T-cell (primary cell): ENCODE measurements at regions not wholly inside any gene's neighbourhood (a gene's known extent, or its start where the extent isn't known, plus 50 kb on each side); places are given as distances from the start of the nearest gene placed in this dataset.

ENCODE experiments used
- ATAC-seq, 4 experiments: fragments of 200-7000 bp in 3 of 4; fragments of 150-1000 bp in 1 of 4; cut with Tn5 transposase; replicated peaks in 1 of 4; 1 replicate in 3 of 4; 2 replicates in 1 of 4; pipeline ENCODE4 v1.10.0; 2021; ENCODE audit warnings: moderate library complexity in 3 of 4, mild to moderate bottlenecking in 2 of 4, moderate number of reproducible peaks in 1 of 4
- CTCF ChIA-PET, 2 donors: fragments of 300-600 bp; sonication (Branson Sonifier 250); formaldehyde crosslinking; loops; one replicate each; lab custom pipeline; 2022; ENCODE audit warnings: antibody characterized with exemption in 2 of 2; lab: Charles Lee
- POLR2A ChIA-PET, 2 donors: fragments of 300-600 bp; sonication (Branson Sonifier 250); formaldehyde crosslinking; loops; one replicate each; lab custom pipeline; 2022; ENCODE audit warnings: antibody characterized with exemption in 2 of 2; lab: Charles Lee
- DNase-seq, 35 experiments: peaks; one replicate each; pipeline versions ENCODE4 v3.0.0 to v3.0.0-alpha.2; 2013 to 2023
- H3K27ac ChIP-seq: one replicate; pipeline ENCODE4 v1.5.1; 2013; ENCODE audit warnings: low read length
- H3K27me3 ChIP-seq, 2 experiments: replicated peaks in 1 of 2; 1 replicate in 1 of 2; 2 replicates in 1 of 2; pipeline versions ENCODE4 v1.6.1 to v1.7.0; 2013; ENCODE audit warnings: low read length in 1 of 2, mixed read lengths in 1 of 2; ENCODE audit not compliant: control insufficient read depth in 2 of 2, insufficient read depth in 2 of 2; ENCODE audit errors: extremely low read depth in 1 of 2
- H3K36me3 ChIP-seq, 2 donors: 1 replicate in 1 of 2; 2 replicates in 1 of 2; pipeline versions ENCODE4 v1.6.1 to v1.7.0; 2013; ENCODE audit warnings: low read length in 1 of 2; ENCODE audit not compliant: control insufficient read depth in 2 of 2, insufficient read depth in 1 of 2; ENCODE audit errors: extremely low read depth in 1 of 2
- H3K4me1 ChIP-seq, 2 experiments: 1 replicate in 1 of 2; 2 replicates in 1 of 2; pipeline versions ENCODE4 v1.6.1 to v1.7.0; 2013; ENCODE audit warnings: low read length in 2 of 2, mixed read lengths in 1 of 2; ENCODE audit not compliant: insufficient read depth in 2 of 2, control insufficient read depth in 1 of 2; ENCODE audit errors: extremely low read depth in 1 of 2
- H3K4me3 ChIP-seq, 2 donors: 1 replicate in 1 of 2; 2 replicates in 1 of 2; pipeline versions ENCODE4 v1.5.1 to v1.7.0; 2013; ENCODE audit warnings: mild to moderate bottlenecking in 2 of 2, low read length in 1 of 2, moderate library complexity in 1 of 2; ENCODE audit not compliant: control insufficient read depth in 1 of 2; ENCODE audit errors: extremely low read depth in 1 of 2
- H3K9me3 ChIP-seq: 2 replicates; pipeline ENCODE4 v1.7.0; 2013
- H3K27ac Mint-ChIP-seq, 2 donors: one replicate each; pipeline ENCODE4 v1.8.0; 2020 to 2021; ENCODE audit warnings: mild to moderate bottlenecking in 2 of 2, mixed read lengths in 2 of 2
- H3K27me3 Mint-ChIP-seq, 2 donors: one replicate each; pipeline ENCODE4 v1.8.0; 2021 to 2022; ENCODE audit warnings: mixed read lengths in 2 of 2
- H3K36me3 Mint-ChIP-seq: one replicate; pipeline ENCODE4 v1.8.0; 2021; ENCODE audit warnings: mixed read lengths
- H3K4me1 Mint-ChIP-seq, 3 donors: one replicate each; pipeline ENCODE4 v1.8.0; 2020 to 2022; ENCODE audit warnings: mixed read lengths in 3 of 3, mild to moderate bottlenecking in 1 of 3
- H3K4me3 Mint-ChIP-seq, 3 donors: one replicate each; pipeline ENCODE4 v1.8.0; 2020 to 2022; ENCODE audit warnings: mild to moderate bottlenecking in 3 of 3, mixed read lengths in 3 of 3, moderate library complexity in 3 of 3
- H3K9me3 Mint-ChIP-seq, 3 donors: one replicate each; pipeline ENCODE4 v1.8.0; 2020 to 2022; ENCODE audit warnings: mixed read lengths in 3 of 3
- WGBS: methylation state at CpG from one replicate; pipeline ENCODE4 v1.1.5; 2013; ENCODE audit warnings: missing lambda C conversion rate; ENCODE audit not compliant: insufficient coverage; 5-methylcytosine and 5-hydroxymethylcytosine counted together

GRCh38 chrX:15142084-15142715 is 127.7 kb downstream of the ASB9 start:
- no peaks in the 10 kb centered on the region for H3K9me3 ChIP-seq
- WGBS: no CpG with 5 or more reads among the region's 8 CpGs
- Mint-ChIP-seq H3K9me3 (no peaks in the 10 kb centered on the region), H3K4me1 (peaks cover 16 to 17% (median 17%) of the 10 kb centered on the region in 3 donors), H3K27me3 (no peaks in the 10 kb centered on the region), H3K27ac (peak overlapping the region; percentile 89 to 90), H3K36me3 (no peaks in the 10 kb centered on the region), H3K4me3 (peak overlapping the region; percentile 29 to 58 (median 54))
- no peaks in the 10 kb centered on the region for H3K27me3 ChIP-seq
- peak; percentile 56 to 67 (median 60) for ATAC-seq
- ChIA-PET CTCF (interaction anchor here in 1 of 2 donors (0.7 kb wide), 2 partner anchors 117 to 1357 kb away, joined by 4 to 5 read pairs; no protein-coding TSS in a partner anchor), POLR2A (no interaction called here)
- peaks cover 0 to 9% of the 10 kb centered on the region in 2 experiments for H3K4me1 ChIP-seq
- H3K4me3 ChIP-seq: no peak overlapping the region
- H3K36me3 ChIP-seq: no peaks in the 10 kb centered on the region
- H3K27ac ChIP-seq: peak overlapping the region; percentile 36
- DNase-seq: peak in 1 of 35 experiments; percentile 21

GRCh38 chrX:15136795-15137194 is 133.1 kb downstream of the ASB9 start:
- ATAC-seq (no peak), DNase-seq (no peak)
- peaks cover 0 to 1% (median under 1%) of the 10 kb centered on the region in 3 donors for H3K4me1 Mint-ChIP-seq
- no CpG with 5 or more reads among the region's 1 CpG for WGBS
- no peaks in the 10 kb centered on the region for H3K36me3 Mint-ChIP-seq
- H3K9me3 ChIP-seq: no peaks in the 10 kb centered on the region
- no peak overlapping the region for H3K4me3 Mint-ChIP-seq
- H3K4me1 ChIP-seq: no peaks in the 10 kb centered on the region
- no peak overlapping the region for H3K27ac ChIP-seq
- no peak overlapping the region for H3K4me3 ChIP-seq
- H3K9me3 Mint-ChIP-seq: no peaks in the 10 kb centered on the region
- ChIA-PET CTCF (no interaction called here), POLR2A (interaction anchor here in 1 of 2 donors (0.6 kb wide), 1 partner anchor 291 kb away, joined by 5 read pairs; no protein-coding TSS in a partner anchor)
- H3K27ac Mint-ChIP-seq: no peak overlapping the region
- peaks cover 0 to 2% of the 10 kb centered on the region in 2 experiments for H3K27me3 ChIP-seq
- no peaks in the 10 kb centered on the region for H3K36me3 ChIP-seq
- peaks cover 0 to 9% of the 10 kb centered on the region in 2 donors for H3K27me3 Mint-ChIP-seq

- no peak overlapping the region for H3K4me3 Mint-ChIP-seq
- CTCF ChIA-PET: no interaction called here
- POLR2A ChIA-PET: no interaction called here
- Histone ChIP-seq H3K27me3 (peaks cover 0 to 2% of the 10 kb centered on the region in 2 experiments), H3K36me3 (no peaks in the 10 kb centered on the region), H3K9me3 (no peaks in the 10 kb centered on the region), H3K4me3 (no peak overlapping the region), H3K4me1 (no peaks in the 10 kb centered on the region), H3K27ac (no peak overlapping the region)
- H3K27me3 Mint-ChIP-seq: peaks cover 0 to 20% of the 10 kb centered on the region in 2 donors
- H3K4me1 Mint-ChIP-seq: no peaks in the 10 kb centered on the region
- DNase-seq (no peak), ATAC-seq (no peak)
- H3K36me3 Mint-ChIP-seq: no peaks in the 10 kb centered on the region
- no peak overlapping the region for H3K27ac Mint-ChIP-seq
- H3K9me3 Mint-ChIP-seq: no peaks in the 10 kb centered on the region
These were observed 140.5 kb downstream of the ASB9 start for GRCh38 chrX:15129412-15129811.

DNA sequence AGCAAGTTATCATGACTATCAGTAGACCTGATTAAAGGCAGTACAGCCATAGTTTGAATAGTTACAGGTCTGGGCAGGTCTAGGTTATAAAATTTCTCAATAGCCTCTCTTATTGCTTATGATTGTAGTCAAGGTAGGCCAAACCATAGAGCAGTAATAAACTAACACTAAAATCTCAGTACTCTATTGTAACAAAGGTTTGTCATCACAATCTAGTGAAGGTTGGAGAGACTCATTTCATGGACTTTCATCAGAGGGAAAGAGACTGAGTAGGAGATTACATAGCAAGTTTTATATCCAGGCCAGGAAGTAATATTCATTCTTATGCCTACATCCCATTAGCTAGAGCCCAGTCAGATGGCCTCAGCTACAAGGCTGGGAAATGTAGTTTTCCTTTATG is 141.0 kb downstream of the ASB9 start:
- no peaks in the 10 kb centered on the region for H3K4me1 ChIP-seq
- no peak for DNase-seq
- no peaks in the 10 kb centered on the region for H3K9me3 ChIP-seq
- Mint-ChIP-seq H3K36me3 (no peaks in the 10 kb centered on the region), H3K4me3 (no peak overlapping the region), H3K27me3 (peaks cover 0 to 16% of the 10 kb centered on the region in 2 donors), H3K9me3 (no peaks in the 10 kb centered on the region), H3K4me1 (no peaks in the 10 kb centered on the region), H3K27ac (no peak overlapping the region)
- H3K27me3 ChIP-seq: peaks cover 0 to 2% of the 10 kb centered on the region in 2 experiments
- no peak overlapping the region for H3K27ac ChIP-seq
- no peak for ATAC-seq
- H3K4me3 ChIP-seq: no peak overlapping the region
- H3K36me3 ChIP-seq: no peaks in the 10 kb centered on the region
- CTCF ChIA-PET: no interaction called here
- POLR2A ChIA-PET: no interaction called here

DNA sequence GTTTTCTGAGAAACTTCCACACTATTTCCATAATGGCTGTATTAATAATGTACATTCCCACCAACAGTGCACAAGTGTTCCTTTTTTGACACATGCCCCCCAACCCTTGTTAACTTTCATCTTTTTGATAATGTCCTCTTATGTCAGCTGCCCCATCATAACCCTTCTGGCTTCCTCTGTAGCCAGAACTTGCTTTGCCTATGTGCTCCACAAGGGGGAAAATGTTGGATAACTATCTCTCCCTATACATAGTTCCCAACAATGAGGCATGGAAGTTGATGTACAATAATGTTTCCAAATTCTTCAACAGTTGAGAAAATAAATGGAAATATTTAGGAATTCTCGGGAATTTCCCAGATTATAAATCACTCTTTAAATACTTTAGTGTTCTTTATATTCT is 142.9 kb downstream of the ASB9 start:
- no peaks in the 10 kb centered on the region for H3K9me3 Mint-ChIP-seq

GRCh38 chrX:15116900-15117299 is 153.0 kb downstream of the ASB9 start:
- no peak overlapping the region for H3K4me3 Mint-ChIP-seq
- WGBS: no CpG with 5 or more reads among the region's 2 CpGs
- CTCF ChIA-PET: no interaction called here
- POLR2A ChIA-PET: interaction anchor here in 1 of 2 donors (0.5 kb wide), 1 partner anchor 205 kb away, joined by 3 read pairs; no protein-coding TSS in a partner anchor
- peak overlapping the region in 1 of 2 donors; percentile 19 for H3K27ac Mint-ChIP-seq
- H3K27ac ChIP-seq: no peak overlapping the region
- H3K4me1 Mint-ChIP-seq: peaks cover 0 to 8% (median 5%) of the 10 kb centered on the region in 3 donors
- no peaks in the 10 kb centered on the region for H3K36me3 ChIP-seq
- no peak for ATAC-seq
- H3K9me3 ChIP-seq: no peaks in the 10 kb centered on the region
- H3K4me1 ChIP-seq: no peaks in the 10 kb centered on the region
- DNase-seq: no peak
- H3K27me3 ChIP-seq: no peaks in the 10 kb centered on the region
- peaks cover 0 to 20% of the 10 kb centered on the region in 2 donors for H3K27me3 Mint-ChIP-seq
- no peak overlapping the region for H3K4me3 ChIP-seq
- no peaks in the 10 kb centered on the region for H3K36me3 Mint-ChIP-seq
- H3K9me3 Mint-ChIP-seq: no peaks in the 10 kb centered on the region

More for the DNA sequence above, 142.9 kb downstream of the ASB9 start:
- H3K27ac Mint-ChIP-seq: no peak overlapping the region
- H3K4me3 Mint-ChIP-seq: no peak overlapping the region
- no peaks in the 10 kb centered on the region for H3K36me3 ChIP-seq
- H3K4me1 Mint-ChIP-seq: no peaks in the 10 kb centered on the region
- H3K27me3 Mint-ChIP-seq: peaks cover 0 to 11% of the 10 kb centered on the region in 2 donors
- no peaks in the 10 kb centered on the region for H3K4me1 ChIP-seq
- no peaks in the 10 kb centered on the region for H3K9me3 ChIP-seq
- CTCF ChIA-PET: no interaction called here
- no peak overlapping the region for H3K27ac ChIP-seq
- ATAC-seq: no peak
- no CpG with 5 or more reads among the region's 1 CpG for WGBS
- H3K27me3 ChIP-seq: no peaks in the 10 kb centered on the region
- no peak overlapping the region for H3K4me3 ChIP-seq
- POLR2A ChIA-PET: no interaction called here
- DNase-seq: no peak
- no peaks in the 10 kb centered on the region for H3K36me3 Mint-ChIP-seq
